Glomerular endothelial cell (primary cell): ENCODE measurements at regions not wholly inside any gene's neighbourhood (a gene's known extent, or its start where the extent isn't known, plus 50 kb on each side); places are given as distances from the start of the nearest gene placed in this dataset.
"Not testable (repeated sequence)": the region's sequence is repeated elsewhere in the genome, so short reads cannot be mapped to it uniquely, and the experiment has no call there.

ENCODE experiments used
- DNase-seq: peaks from one replicate; pipeline ENCODE4 v3.0.0-alpha.2; 2011; ENCODE audit warnings: low read depth, low spot score; ENCODE audit errors: extremely low read depth

DNA sequence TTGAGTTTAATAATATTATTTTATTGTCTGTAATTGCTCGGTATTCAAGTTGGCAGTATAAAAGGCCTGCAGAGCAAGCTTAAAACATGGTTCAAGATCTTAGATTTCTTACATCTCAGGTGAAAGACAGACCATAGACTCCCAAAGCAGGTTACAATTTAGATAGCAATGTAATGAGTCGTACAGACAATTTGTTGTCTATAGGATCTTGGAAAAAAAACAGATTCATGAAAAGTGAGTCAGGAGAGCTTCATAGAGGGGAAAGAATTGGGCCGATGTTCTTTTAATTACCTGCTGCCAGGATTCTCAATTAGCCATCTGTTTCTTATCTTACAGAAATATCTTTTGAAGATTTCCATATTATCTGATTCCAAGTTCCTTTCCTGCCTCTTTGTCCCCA lies 111.5 kb upstream of the IKBKE start:
- not testable (repeated sequence) for DNase-seq

DNA sequence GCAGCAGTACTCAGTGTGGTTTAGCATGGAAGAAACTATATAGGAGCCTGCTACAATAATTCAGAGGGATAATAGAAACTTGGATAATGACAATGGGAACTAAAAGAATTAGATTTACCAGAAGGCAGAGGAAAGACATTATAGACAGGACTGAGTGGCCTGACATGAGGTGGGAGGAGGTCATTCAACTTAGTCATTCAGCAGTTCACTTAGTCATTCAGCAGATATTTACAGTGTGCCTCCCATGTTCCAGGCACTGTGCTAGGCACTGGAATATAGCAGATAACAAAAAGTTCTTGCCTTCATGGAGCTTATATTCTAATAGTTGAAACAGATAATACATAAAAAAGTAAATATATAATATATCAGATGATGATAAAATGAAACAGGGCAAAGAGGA lies 110.9 kb upstream of the IKBKE start:
- DNase-seq = not testable (repeated sequence)

DNA sequence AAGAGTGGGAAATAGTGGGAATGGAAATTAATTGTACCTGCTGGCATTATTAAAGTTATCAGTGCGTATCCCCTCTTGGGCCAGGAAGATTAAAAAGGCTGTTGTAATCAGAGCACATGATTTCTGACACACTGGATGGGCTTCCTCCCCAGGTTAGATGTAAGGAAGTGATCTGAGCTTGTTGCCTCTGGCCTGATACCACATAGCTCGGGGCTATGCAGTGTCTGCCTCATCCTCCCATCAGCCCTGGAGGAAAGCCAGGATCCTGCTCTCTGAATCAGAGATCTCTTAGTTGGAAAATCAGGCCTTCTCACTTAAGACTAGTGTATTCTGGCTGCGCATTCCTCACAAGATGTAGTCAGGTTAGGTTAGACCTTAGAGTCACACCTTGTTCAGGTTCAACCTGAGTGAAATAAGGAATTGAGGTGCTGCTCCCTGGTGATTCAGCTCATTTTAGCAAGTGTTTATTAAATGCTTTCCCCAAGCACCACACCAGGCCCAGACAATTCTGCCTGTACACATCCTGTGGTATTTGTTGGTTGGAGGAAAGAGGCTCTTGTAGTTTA lies 108.2 kb upstream of the IKBKE start:
- DNase-seq = not testable (repeated sequence)

DNA sequence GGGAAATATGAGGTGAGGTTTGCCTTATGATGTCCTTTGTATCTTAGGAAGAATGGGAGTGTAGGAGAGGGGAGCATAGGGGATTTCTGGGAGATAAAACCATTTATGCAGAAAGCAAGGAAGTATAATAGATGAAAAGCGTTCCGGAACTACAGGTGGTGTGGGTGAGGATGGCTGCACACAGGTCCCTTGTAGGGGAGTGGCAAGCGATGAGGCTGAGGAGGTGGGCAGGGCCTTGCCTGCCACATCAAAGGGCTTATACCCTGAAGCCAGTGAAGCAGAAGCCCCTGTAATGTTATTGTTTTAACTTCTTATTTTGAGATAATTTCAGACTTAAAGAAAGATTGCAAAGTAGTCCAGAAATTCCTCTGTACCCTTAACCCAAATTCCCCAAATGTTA lies 107.3 kb upstream of the IKBKE start:
- not testable (repeated sequence) for DNase-seq

DNA sequence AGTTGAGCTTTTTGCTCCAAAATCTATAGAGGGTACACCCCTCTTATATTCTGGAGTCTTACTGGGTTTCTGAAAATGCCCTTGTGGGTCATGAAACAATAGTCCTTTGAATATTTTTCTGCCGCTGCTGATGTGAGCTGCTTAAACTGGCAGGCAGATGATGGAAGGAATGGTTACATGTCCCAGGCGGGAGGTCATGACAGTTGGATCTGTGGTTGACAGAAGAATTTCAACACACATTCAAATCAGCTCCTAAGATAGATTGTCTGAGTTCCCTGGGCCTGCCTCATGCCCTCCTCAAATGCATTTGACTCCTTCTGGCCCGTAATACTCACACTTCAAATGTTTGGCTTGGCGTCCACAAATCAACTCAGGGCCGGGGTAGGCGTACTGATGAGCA lies 105.0 kb upstream of the IKBKE start:
- not testable (repeated sequence) for DNase-seq

DNA sequence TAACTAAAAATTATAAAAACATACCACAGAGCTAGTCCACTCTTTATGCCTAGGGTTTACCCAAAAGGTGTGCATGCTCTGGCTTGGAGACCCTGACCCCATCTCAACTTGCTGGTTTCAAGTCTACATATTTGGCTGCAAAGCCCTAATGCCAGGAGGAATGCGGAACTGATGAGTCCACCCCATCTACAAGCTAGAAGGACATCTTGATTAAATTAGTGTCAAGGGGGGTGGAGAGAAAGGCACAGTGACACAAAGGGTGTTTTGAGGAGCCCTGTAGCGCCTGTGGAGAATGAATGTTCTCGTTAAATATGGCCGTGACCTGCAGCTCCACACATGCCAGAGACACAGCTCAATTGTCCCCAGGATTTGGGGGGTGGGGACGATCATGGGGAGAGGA lies 104.1 kb upstream of the IKBKE start:
- DNase-seq = not testable (repeated sequence)

DNA sequence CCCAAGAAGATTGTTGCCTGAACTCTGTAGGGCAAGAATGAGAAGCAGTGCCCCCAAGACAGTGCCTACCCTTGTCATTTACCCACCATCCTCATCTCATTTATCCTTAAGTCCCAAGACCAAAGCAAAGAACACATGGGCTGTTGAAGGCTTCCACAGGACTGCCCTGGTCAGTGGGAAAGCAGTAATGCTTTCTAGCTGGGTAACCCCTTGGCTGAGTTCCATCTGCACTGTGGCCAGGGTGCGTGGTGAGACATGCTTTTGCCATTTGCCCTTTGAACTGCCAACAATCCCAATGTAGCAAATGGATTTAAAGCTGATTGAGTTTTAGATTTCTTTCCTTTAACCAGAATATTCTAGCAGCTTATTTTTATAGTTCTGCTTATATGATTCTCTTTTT lies 103.5 kb upstream of the IKBKE start:
- not testable (repeated sequence) for DNase-seq

DNA sequence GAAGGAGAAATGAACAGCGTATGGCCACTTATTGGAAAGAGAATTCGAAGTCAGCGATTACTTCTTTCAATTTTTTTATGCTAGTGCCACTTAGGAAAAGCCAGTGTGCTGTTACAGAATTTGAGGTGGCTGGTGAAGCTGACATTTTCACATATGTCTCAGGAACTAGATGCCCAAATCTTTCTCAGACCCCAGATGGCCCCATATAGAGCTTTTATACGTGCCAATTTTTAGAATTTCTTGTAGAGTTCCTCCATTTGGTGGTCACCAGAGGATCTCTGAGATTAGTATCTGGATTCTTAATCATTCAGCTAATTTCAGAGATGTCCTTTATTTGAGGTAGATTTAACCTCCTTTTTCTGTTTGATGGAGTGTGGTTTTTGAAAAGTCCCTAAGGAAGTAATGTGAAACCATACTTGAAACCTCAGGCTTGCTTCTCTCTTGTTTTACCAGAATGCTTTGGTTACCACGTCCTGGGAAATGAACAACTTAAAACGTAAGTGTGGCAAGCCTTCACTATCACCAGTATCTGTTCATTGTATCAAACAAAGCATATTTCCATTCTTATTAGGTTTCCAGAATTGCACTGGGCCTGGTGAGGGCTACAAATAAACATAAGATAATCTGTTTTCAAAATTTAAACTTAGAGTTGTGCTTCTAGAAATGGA lies 102.2 kb upstream of the IKBKE start:
- DNase-seq = not testable (repeated sequence)

DNA sequence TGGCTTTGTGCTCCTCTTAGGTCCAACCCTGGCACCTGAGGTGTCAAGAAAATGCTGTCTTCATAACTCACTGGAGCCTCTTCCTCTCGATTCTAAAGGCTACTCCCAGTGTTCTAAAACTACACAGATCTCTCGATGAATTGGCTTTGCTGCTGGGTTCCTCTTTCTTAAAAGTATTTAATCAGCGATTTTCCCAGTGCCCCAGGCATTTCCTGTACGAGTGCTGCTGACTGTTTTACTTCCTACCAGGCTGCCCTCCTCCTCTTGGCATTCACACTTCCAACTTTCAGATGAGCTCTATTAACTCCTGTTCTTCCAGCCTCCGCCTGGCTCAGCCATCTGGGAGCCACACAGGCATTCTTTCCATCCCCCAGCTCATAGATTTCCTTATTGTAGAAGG lies 95.6 kb upstream of the IKBKE start:
- not testable (repeated sequence) for DNase-seq

DNA sequence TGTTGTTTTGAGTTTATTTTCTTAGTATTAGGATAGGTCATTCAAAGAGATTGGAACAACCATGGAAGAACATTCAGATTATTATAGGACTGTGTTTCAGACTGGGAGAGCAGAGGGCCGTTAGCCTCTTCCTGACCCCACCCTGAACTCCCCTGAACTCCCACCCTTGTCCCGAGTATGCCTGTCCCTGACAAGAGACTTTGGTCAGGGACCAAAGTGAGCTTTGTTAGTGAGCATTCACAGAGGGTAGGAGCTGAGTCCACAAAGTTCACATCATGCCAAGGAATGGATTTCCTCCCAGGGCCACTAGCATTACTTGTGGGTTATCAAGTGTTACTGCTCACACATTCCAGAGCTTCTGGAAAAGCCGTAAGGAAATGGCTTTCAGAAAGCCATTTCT lies 94.7 kb upstream of the IKBKE start:
- DNase-seq = not testable (repeated sequence)

DNA sequence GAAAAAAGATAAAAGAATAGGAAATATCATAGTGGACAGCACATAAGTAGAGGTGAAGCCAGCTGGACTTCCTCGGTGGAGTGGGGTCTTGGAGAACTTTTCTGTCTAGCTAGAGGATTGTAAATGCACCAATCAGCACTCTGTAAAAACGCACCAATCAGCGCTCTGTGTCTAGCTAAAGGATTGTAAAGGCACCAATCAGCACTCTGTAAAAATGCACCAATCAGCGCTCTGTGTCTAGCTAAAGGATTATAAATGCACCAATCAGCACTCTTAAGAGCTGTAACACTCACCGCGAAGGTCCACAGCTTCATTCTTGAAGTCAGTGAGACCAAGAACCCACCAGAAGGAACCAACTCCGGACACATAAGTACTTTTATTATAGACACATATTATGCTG lies 91.8 kb upstream of the IKBKE start:
- not testable (repeated sequence) for DNase-seq

DNA sequence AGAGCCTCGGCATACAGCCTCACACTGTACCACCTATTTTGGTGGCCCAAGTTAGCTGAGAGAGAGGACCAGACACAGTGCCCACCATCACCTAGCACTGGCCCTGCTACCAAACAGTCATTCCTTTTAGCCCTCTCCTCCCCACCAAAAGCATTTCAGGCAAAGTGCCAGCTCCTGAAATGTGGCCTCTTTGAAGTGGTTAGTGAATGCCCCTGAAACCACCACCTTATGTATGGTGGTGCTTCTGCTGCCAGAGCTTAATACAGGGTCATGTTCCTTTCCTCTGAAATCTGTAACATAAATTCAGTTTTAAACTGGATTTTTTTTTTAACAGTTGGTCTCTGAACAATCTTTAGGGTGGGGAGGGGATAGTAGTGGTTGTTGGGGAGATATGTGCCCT lies 91.0 kb upstream of the IKBKE start:
- not testable (repeated sequence) for DNase-seq

DNA sequence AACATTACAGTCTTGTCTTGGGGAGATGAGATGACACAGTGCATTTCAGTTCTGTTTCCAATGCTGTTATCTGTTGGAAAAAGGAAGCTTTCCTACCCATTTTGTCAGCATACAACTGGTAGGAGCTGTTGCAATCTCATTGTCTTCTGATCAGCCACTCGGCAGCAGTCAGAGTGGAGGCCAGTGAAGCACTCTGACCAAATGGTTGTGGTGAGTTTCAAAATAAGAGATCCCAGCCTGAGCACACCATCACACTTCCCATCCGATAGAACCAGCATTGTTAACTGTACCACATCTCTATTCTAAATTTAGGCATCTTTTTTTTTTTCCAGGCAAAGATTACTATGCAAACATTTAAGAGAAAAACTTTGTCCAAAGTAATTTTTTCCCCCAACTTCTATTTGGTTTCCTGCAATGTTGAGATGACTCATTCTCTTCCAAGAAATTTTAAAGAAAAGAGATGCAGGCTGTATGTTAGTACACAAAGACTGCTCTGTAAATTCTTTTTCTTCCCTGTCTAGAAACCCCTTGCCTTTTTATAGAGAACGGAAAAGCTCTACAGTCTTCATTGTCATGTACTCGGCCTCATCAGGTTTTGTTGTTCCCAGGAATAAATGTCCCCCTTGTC lies 90.0 kb upstream of the IKBKE start:
- not testable (repeated sequence) for DNase-seq

DNA sequence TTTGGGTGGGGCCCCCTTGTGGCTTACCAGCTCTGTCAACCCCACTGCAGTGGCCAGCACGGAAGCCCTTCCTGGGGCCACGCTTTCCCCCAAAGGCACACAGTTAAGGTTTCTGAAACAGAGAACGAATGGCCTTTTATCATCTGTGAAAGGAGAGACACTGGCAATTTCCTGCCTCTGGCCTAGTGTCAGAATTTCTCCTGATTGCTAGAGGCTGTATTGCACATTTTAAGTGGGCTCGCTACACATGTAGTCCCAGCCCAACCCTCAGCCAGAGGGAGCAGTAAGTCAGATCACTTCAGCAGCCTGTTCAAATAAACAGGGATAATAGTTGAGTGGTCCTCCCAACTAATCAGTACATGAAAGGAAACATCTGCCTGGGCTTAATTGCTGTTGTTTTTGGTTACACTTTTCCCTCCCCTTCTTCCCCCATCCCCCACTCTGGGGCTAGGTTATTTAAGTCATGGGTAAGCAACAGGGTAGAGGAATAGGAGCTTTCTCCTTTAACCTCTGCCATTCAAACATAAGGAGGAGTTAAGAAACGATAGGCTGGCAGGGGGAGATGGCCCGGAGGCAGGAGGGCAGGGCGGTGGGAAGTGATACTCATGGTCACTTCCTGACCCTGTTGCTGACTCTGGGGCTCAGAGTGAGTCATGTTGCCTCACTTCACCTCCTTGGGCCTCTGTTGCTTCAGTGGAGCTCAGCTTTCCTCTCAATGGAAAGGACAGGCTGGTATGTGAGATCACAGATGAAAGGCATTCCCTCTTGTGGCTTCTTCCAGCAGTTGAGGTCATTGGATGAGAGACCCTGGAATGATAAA lies 89.3 kb upstream of the IKBKE start:
- peak; percentile 14 for DNase-seq

DNA sequence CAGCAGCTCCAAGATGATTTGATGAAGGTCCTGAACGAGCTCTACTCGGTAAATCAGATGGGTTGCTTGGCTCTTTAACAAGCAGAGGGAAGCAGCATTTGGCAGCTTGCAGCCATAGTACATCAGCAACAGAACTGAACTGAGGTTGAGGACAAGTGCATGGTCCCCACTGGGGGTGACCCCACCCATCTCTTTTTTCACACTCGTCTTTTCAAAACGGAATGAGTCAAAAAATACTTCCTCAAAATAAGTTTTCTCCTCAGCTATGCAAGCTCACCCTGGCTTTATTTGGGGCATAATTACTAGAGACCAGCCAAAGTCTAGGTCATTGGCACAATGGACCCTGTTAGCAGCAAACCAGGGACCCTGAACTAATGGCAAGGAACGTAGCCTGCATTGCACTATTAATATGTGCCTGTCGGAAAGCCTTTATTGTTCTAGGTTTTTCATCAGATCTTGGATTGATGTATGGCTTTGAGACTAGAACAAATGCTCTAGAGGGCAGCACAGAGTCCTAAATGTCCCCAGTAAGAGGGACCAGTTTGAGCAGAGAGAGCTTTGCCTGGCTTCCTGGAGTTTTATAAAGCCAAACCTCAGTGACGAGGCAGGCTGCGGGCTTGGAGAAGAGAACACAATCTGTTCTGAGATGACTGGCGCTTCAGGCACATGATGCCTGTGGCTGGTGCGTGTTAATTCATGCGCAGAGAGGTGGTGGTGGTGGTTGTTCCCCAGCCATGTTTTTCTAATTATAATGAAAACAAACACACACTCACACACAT lies 86.1 kb upstream of the IKBKE start:
- DNase-seq = peak; percentile 29

DNA sequence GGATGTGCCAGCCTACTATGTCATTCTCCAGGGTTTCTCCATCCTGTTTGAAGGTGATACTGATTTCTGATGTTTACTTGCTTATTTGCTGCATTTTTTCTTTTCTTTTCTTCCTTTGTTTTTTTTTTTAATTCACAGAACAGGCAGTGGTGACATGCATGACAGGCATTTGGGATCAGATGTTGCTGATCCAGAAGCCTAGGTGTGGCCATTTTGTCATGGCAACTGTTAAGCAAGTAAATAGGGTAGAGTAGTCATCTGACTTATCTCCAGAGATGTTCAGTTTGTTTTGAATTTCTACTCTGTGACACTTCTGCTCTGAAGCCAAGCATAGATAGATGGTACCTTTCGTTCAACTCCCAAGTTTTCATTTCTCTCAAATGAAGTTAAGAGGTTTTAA lies 85.4 kb upstream of the IKBKE start:
- DNase-seq = not testable (repeated sequence)

DNA sequence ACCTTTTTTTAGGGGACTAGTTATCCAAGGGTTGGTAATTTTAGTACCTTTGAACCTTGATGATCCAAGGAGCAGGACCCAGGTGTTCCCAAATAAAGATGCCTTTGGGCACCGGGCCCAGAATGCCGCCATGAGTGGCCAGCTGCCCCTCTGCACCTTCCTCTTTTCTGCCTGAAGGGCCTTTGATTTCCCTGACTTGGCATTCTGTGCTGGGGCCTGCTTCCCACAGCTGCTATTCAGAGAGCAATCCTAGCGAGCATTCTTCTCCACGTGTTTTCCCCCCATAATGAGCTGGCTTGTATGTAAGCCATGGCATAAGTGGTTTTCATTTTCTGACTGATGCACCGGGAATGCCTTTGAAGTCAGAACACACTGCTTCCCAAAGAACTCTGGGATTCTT lies 82.6 kb upstream of the IKBKE start:
- not testable (repeated sequence) for DNase-seq

DNA sequence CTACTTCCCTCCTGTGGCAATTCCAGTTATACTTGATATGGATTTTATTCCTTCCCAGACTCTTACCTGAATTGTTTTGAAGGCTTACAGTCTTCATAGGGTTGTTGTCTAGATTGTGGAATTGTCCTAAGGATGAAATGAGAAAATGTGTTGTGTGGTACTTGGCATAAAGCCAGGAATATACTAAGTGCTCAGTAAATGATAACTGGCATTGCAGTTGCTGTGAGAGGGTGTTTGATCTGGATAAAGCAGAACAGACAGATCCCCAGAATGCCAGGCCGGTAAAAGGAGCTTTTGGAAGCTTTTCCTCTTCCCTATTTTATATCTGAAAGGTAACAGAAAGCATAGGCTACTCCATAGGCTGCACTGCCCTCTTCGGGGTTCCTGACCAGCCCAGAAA lies 78.4 kb upstream of the IKBKE start:
- DNase-seq = not testable (repeated sequence)

DNA sequence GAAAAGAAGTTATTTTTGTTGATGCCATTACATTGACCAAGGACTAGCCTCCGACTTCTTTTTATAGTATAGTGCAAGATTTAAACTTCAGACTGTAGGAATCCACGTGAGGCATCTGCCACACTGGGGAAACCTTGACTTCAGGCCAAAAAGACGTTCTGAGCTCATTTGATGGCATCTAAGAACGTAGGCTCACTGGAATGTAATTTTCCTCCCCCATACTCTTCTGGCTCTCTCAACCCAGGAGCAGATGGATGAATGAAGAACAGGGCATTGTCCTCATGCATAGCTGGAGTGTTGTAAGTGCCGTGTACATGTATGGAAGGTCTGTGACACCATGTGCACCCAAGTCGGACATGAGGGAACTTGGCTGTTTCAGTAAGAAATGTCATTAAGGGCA lies 72.8 kb upstream of the IKBKE start:
- not testable (repeated sequence) for DNase-seq

DNA sequence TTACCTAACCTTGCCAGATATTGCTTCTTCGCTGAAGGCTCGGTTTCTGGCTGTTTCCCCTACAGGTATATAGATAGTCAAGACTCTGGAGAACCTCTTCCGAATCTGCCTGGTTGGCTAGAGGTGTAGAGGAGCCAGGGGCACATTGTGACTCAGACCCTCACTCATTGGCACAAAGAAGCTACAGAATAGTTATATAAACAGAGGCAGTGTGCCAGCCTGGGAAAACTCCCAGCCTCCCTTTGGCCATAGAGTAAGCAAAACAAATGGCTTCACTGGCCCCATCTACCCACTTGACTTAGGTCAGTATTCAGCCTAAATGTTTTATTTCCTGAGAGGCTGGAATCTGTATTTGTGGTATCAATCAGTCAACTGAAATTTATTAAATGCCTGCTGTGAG lies 72.0 kb upstream of the IKBKE start:
- DNase-seq = not testable (repeated sequence)
